ENCODE measurements at regions not wholly inside any gene's neighbourhood (a gene's known extent, or its start where the extent isn't known, plus 50 kb on each side); places are given as distances from the start of the nearest gene placed in this dataset.

DNA sequence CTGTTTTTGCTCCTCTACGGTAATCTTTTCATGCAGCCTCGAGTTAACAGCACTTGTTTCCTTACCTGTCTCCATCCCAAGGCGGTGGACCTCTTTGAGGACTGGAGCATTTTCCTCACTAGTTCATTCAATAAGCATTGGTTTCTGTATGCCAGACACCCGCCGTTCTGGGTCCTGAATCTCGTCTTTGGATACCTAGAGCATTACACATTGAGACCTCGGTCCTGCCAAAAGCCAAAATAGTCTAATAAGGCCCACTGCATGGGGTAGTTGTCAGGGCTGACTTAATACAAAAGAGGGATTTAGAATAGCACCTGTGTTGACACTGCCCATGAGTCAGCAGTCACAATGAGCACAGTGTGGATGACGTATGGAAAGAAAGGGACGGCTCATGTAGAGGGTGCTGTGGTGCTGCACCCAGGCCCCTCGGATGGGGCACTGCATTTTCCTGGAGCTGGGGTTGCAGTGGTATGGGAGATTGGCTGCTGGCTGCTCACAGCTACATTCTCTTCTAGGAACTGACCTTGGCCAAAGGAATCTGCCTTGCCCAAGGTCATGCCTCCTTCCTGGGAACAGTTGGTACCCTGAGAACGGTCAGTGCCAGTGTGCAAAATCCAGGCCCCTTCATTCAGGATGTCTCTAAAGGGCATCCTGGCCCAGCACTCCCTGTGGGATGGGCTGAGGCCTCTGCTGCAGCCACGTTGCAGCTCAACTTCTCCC, 126.9 kb upstream of the NCK2 start:
- no peak for DNase-seq

DNA sequence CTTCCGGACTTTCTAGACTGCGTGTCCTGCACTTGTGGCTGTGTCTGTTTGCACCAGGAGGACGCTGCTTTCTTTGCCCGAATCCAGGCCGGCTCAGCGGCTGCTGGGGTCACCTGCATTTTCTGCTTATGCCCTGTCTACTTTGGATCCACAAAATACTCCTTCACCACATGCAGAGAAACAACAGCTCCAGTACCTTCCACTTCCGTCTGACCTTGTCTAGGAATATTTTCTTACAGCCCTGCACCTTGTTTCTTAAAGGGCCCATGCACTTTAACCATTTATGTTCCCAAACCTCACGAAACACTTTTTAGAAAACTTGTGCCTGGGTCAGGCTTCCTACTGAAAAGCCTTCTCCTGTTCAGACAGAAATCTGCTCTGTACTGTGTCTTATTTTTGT, 129.4 kb upstream of the NCK2 start:
- no peak for DNase-seq

DNA sequence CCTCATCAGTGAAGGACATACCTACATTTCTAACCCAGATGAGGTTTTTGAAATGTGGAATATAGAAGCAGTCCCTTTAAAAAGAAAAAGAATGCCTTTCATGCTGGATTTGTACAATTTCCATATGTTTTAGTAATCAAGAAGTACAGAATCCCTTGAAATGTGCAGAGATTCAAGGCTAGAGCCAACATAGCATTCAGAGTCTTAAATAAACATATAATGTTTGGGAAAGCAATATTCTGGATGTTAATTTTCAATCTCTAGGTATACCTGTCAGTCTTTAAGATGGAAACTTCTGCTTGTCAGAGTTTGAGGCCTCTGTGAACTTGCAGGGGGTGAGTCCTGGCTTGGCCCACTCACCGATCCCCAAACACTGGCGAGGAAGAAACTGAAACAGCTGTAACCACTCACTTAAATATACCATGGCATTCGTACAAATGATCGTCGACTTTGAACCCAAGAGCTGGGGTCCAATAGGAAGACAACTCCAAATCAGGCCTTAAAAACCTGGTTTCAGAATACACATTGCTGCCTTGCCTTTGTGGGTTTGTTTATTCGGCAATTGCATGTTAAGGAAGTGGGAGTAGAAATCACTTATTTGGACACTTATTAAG, 132.8 kb upstream of the NCK2 start:
- no peak for DNase-seq

DNA sequence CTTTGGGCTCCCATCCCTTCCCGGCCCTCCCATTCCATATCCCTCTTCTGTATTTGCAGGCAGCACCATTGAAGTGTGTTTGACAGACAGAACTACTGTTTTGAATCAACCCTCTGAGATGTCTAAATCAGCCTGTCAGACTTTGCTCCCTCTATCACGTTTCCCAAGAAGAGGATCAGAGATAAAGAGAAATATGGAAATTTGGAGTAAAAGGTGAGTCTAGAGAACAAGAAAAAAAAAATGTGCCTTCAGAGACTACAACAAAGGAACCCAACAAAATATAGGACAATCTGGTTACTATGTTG, 133.4 kb upstream of the NCK2 start:
- DNase-seq = no peak

DNA sequence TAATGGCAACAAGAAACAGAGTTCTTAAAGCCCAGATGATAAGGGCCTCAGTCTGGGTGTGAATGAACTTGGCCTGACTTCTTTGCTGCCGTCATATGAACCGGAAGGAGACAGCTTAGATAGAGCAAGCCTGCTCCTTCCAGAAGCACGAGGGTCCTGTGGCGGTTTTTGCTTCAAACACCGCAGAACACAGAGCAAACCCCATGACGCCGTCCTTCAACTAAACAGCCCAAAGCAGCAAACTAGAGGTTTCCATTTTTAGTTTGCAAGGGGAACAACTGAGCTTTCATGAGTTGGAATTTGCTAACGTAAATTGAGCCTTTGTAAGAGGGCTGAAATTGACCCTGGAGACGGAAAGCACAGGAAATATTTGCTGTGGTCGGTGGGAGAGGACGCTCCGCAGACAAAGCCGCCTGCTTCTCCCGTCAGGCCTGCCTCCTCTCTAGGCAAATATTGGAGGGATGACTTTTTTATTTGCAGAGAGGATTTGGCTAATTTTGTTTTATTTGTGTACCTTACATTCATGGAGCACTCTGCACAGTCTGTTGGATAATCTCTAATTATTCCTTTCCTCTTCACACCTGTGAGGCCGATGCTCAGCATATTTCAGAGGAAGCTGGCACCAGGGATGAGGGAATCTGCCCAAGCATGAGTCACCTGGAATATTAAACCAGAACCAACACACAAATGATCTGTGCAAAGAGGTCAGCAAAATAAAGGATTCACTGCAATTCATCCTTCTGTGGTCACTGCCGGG, 134.0 kb upstream of the NCK2 start:
- no peak for DNase-seq

DNA sequence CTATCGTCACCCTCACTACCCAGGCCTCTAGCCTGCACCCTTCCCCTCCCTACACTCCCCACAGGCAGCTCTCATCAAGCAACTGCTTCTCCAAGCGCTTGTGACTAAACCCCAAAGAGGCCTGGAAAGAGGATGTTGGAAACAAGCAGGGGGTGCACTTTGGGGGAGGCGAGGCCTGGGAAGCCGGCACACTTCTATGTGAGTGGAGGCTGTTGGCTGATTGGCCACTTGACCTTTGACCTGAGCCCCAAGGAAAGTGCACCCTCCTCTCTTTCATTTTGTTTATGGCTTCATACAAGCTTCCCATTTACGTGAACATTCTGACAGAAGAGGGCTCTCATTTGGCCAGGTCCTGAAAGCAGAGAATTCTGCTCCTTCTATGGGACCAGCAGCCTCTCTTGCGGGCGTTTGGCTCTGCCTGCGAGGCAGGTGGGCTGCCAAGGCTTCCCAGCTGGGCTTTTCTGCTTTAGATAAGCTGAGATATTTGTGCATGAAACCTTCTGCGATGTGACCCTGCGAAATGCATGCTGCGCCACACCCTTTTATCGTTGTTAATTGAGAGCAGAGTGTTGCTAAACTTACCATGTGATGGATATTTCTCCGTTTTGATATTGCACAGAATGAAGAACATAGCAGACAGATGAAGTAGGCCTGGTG, 134.8 kb upstream of the NCK2 start:
- DNase-seq = no peak

DNA sequence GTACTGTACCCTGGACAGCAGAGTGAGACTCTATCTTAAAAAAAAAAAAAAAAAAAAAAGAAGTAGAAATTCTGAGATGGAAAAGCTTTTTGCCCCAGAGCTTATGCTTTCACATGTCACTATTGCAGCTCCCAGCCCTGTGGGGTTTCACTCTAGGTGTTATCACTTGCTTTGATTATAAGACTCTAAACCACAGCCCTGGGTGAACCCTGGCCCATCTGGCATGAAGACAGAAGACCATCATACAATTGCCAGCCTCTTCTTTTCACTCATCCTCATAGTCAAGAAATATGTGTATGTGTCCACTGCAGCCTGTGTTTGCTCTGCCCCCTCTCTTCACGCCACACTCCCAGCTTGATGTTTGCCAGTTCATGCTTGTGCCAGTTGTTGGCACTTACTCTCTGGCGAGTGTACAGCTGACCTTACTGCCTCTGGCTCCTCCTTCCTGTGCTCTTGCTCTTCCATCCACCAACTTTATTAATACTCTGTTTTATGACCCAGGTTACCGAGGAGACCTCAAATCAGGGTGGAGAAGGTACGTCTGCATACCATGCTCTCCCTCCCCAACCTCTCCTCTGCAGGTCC, 136.7 kb upstream of the NCK2 start:
- no peak for DNase-seq

DNA sequence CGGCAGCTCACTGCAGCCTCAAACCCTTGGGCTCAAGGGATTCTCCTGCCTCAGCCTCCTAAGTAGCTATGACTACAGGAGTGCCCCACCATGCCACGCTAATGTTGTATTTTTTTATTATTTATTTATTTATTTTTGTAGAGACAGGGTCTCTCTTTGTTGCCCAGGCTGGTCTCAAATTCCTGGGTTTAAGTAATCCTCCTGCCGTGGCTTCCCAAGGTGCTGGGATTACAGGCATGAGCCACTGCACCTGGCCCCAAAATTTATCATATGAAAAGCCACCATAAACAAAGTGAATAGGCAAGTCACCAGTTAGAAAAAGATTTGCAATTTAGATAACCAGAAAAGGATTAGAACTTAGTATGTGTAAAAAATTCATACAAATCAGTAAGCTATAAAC, 138.6 kb upstream of the NCK2 start:
- DNase-seq = no peak

DNA sequence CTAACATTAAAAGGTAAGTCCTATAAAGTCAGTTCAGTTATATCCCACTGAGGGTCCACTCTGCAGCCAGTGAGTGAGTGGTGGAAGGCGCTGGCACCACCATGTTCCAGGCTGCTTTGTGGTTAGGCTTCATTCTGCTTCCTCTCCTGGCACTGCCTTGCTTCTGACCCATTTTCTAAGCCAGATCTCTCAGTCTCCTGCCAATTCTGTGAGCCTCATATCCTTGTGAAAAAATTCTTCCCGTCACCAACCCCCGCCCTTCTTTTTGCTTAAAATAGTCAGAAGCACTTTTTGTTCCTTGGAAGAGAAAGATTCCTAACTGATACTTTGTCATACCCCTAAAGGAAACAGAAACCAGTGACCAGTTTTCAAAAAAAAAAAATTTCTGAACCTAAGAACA, 139.8 kb upstream of the NCK2 start:
- DNase-seq = no peak

DNA sequence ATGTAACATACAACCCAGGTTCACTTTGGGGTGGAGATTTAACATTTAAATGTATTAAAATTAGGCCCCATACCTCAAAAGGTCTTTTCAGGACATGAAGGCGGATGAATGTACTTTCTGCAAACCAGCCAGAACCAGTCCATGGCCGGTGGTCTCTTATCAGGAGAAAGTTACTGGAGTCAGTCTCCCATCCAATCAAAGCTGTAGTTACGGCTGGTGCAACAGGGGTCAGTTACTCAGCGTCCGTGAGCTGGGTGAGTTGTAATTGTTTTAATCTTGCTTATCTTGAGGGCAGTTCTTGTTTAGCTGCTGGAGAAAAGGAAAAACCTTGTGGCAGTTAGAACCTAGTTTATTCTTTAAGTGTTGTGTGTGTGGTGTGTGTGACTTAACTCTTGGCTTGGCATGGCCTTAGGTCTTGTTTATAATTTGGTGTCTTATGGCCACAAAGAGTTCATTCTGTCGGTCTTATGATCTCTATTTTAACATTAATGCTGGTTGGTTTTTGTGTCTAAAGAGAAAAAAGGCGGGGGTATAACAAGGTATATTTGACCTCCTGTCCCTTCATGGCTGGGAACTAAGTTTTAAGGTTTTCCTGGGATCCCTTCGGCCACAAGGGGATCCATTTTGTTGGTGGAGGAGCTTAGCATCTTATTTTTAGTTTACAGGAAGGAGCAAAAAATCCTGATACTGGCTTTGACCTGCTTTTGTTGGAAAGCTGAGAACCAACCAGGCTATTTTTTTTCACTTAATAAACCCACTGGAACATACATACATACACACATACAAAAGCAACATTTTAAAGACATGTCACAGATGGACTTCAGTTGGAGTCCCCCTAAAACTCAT, 143.5 kb upstream of the NCK2 start:
- DNase-seq = no peak

DNA sequence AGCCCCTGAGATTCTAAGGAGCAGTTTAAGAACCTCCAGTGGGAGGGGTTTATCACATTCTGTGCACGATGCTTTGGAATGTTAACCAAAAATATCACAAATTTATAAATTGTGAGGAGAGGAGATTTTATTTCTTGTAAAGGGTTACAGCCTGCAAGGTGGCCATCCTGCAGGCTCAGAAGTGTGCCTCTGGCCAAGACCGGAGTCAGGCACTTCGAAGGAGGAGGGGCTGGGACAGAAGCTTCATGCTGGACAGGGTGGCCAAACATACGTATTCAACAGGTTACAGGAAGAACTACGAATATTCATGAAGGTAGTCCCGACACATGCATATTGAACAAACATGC, 144.1 kb upstream of the NCK2 start:
- no peak for DNase-seq

DNA sequence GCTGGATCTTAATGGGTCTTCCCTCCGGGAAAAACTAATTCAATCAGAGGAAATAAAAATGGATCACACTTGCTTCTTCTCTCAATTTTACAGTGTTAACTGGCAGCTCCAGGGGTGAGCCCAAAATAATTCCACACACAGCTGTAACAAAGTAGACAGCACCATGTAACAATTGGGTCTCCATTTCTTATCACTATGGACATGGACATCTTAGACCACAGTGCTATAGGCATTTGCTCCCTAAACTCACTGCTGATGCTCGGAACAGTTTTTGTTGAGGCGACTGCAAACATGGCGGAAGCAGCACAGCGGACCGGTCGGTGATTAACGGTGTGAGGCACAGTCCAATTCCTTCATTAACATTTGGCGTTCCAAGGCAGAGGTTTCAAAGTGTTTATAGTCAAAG, 144.7 kb upstream of the NCK2 start:
- no peak for DNase-seq

DNA sequence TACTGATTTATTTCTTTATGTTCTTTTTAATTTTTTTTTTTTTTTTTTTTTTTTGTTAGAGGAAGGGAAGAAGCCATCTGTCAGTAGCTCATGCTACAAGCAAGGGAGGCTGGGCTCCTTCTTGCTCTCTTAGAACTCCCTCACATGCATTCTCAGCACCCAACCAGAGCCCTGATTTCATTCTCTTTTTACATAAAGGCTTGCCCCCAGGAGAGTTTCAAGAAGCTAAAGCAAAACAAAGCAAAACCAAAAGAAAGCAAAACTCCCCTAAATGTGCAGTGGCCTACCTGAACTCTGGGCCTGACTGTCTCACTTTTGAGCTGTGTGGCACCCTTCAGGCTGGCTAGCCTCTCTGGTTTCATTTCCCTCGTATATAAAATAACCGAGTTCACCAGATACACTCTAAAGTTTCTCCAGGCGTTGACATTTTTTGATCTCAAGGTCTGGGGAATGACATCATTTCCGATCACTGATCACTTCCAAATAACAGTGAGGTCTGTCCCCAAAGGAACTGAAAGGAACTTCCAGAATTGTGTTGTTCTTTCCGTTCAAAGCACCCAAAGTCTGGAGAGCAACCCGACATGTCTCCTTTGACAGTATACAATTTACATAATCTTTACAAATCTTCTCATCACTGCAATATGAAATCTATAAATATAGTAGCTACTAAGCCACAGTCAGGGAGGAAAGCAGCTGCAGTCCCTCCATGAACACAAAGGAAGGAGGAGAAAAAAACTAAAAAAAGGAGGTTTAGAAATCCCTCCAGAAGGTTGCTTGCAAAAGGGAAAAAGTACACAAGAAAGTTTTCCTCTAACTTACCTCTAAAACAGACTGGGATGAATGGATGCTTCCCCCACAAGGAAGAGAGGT, 145.6 kb upstream of the NCK2 start:
- DNase-seq = no peak

DNA sequence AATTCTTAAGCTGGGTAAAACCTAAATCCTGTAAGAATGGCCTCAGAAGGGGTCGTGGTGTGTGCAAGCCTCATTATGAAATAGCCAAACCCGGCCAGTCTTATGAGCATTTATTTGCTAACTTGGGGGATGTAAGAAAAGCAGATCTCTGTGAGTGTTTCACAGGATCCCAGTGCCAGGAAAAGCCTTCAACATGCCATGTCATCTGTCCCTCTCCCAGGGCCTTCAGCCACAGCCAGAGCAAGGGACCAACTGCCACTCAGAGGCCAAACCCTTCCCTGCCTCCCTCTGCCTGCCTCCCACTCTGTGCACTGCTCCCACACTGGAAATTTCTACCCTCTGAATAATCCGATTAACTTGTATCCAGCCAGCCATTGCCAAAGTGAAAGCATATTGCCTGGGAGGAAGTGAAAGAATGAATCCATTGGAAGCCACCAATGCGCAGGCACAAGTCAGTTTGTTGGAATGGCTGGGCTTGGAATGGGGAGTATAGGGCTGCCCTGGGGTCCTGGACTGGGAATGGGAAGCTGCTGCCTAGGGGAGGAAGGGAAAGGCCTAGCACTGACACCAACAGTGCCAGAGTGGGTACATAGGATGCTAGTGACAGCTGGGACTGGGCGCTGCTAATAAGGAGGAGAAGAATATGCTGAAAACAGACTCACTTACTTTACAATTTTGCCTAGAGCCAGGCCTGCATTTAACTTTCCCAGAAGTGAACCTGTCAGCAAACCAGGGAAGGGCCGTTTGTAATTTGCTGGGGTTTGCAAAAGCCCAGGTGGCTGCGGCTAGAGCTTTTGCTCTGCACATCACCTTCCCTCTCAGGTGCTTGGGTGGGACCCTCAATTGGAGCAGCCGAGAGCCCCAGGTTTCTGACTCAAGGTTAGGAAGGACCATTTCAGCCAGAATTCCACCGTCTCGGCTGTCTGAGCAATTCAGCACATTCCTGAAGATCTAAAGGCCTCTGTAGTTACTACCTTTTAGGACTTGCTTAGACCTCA, 146.6 kb upstream of the NCK2 start:
- no peak for DNase-seq

DNA sequence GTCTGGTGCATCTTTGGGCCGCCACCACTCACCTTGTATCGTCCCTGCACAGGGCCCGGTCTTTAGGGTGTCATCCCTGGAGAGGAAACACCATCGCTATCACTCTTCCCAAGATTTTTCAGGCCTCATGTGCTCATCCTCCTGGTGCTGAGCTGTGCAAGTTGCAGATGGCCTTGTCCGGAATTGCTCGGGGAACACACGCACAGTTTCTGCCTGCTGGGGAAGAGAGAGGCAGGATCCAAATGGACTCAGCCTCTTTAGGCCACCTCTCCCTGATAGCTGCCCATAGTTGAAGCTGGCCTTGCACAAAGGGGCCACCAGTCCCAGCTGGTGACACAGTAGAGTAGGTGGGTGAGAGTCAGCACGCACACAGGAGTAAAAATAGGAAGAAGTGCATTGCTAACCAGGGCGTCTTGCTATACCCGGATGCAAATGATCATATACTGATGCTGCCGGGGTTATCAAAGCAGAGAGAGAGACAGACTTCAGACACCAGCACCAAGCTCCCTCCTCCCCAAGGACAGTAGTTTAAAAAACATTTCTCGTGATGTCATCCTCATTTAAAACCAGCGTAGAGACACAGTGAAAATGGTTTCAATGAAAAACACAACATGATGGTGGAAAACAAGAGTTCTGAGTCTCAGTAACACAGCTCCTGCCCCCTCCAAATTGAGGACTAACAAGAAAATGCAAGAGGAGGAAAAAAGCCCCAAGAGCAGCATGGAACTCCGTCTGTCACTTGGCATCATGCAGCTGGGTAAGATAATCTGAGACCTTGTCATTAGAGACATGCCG, 147.5 kb upstream of the NCK2 start:
- DNase-seq = no peak

DNA sequence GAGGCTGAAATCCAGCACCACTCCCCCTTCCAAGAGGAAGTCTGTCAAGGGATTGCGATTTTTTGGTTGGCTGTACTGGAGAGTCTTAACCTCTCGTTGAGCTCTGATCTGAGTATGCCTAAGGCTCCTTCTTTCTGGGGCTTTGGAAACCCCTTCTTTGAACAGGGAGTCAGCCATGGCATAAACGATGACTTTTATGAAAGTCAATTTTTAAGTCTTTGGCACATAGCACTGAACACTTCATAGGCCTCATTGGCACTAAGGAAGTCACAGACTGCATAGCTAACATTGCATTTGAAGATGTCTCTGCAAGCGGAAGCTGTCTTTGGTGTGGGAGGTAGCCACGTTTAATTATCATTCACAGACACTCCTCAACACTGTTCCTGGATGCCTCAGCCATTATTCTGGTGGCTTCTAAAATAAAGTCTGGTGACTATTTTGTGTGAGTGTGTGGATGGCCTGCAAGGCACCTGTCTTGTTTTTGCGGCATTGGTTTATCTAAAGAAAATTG, 148.2 kb upstream of the NCK2 start:
- no peak for DNase-seq

DNA sequence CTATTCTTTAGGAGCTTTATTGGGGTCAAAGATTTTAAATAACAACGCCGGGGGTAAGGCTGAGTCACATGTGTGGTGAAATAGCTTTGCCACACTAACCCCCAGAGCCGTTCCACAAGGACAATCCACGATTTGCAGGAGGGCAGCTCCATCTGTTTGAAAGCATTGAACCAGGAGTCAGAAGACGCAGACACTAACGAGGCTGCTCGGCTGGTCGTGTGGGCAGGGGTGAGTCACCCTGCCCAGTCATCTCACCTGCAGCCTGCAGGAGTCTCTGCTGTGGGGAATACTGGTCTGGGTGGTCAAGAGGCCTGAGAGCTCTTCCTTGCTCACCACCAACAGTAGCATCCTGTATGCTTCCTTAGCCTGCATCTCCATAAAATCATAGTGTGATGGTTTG, 149.2 kb upstream of the NCK2 start:
- no peak for DNase-seq

DNA sequence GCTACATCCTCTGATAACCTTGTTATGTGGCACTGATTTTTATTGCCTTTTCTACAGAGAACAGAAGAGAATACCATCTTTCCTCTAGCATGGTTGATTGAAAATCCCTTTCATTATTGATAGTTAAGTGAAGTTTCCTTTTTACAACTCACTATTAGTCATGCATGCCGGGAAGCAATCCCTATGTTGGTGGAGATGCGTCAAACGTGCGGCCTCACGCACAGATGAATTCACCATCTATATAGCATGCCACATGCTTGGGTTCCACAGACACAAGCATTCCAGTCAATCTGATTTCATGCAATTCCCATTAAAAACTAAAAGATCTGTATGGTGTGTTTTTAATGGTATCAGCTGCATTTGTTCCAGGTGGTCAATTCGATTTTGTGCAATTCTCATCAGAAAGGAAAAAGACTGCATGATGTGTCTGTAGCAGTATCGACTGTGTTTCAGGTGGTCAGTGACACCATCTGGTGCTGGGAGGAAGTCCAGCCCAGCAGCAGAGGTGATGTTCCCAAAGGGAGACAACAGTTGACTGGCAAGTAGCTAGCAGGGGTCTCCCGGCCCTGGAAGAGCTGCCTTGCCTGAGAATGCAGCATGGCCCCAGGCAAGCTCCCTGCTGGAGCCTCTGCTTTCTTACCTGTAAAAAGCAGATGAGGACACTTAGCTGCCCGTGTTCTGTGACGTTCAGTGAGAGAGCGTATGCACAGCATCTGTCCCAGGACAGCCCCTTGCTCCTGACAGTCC, 151.3 kb upstream of the NCK2 start:
- DNase-seq = no peak

DNA sequence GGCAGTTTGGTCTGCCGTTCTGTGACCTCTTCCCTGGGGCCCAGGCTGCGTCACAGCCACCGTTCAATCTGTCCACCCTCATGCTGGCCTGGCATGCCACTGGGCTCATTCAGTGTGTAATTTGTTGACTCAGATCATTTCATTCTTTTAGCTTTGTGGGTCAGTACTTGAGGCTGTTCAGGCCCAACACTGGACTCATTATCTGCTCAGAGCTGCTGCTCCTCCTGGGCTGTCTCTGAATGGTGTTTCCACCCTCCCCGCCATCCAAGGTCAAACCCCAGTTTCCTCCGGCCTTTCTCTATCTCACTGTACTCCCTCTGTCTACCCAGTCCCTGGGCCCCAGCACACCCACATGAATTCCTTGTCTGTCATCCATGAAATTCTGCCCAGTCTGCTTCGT, 152.4 kb upstream of the NCK2 start:
- no peak for DNase-seq
